GM21825 (cell line): ENCODE measurements at regions not wholly inside any gene's neighbourhood (a gene's known extent, or its start where the extent isn't known, plus 50 kb on each side); places are given as distances from the start of the nearest gene placed in this dataset.
"Not testable (repeated sequence)": the region's sequence is repeated elsewhere in the genome, so short reads cannot be mapped to it uniquely, and the experiment has no call there.

ENCODE experiments used
- ATAC-seq: cut with Tn5 transposase; IDR thresholded peaks from one replicate; pipeline ENCODE4 v1.9.1; 2021; ENCODE audit warnings: mild to moderate bottlenecking, moderate library complexity; ENCODE audit not compliant: unreplicated experiment

DNA sequence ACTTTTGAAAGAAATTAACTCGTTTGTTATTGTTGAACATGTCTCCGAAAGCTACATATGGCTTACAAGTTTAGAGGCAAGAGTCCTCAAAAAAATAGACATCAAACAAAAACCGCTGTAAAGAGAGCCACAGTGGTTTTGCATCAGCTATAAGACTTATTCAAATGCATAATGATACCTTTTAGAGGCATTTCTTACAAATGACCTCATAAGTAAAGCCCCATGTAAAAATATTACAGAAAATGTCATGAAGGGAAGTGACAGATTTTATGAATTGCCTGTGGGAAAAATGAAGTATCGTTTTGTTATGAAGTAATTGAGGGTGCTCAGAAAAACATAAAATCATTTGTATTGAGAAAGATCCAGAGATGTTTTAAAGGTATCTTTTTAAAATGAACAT is 598.0 kb downstream of the NXPH1 start:
- no peak for ATAC-seq

DNA sequence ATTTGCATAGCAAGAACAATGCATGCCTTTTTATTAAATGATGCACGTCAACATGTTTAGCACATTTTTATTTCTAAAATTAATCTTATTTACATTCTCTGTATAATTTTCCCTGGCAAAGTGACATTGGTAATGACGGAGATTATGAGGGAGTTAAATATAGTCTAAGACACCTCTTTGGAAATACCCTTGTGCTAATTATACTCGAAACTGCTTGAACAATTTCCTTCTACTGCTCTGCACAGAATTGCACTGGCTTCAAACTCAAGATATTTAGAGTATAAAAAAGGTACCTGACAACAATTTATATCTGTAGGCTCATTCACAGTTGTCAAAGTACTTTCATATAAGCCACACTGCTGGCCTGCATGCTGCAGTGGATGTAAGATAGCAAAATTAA is 602.7 kb downstream of the NXPH1 start:
- ATAC-seq, result no peak

DNA sequence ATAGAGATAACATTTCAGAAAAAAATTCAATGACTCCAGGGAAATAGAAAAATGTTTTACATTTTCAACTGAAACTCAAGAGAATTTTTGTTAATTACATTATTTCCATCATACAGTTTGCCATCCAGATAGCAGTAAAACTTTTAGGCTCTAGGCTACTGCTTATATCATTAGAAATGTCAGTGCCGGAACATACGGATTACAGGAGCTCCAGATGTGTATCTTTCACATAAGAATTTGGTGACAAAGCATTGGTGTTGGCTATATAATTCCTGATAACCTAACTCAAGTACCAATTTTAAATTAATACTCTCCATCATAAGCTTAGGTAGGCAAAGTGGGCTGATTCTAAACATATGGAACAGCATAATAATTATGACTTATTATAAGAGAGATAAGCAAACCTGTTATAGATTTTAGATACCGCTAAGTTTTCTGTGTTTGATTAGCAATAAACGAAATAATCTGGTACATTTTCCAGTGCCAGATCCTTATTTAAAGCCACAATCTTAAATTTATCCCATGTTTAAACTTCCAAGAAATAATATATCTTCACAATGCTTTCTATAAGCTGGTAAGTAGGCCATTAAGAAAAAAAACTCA is 637.9 kb downstream of the NXPH1 start:
- no peak for ATAC-seq

DNA sequence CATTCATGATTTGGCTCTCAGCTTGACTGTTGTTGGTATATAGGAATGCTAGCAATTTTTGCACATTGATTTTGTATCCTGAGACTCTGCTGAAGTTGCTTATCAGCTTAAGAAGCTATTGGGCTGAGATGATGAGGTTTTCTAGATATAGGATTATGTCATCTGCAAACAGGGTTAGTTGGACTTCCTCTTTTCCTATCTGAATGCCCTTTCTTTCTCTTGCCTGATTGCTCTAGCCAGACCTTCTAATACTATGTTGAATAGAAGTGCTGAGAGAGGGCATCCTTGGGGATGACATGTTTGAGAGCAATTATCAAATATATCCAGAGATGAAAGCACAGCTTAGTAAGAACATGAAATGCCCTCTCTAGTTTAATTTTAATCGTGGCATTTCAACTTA is 642.4 kb downstream of the NXPH1 start:
- not testable (repeated sequence) for ATAC-seq

DNA sequence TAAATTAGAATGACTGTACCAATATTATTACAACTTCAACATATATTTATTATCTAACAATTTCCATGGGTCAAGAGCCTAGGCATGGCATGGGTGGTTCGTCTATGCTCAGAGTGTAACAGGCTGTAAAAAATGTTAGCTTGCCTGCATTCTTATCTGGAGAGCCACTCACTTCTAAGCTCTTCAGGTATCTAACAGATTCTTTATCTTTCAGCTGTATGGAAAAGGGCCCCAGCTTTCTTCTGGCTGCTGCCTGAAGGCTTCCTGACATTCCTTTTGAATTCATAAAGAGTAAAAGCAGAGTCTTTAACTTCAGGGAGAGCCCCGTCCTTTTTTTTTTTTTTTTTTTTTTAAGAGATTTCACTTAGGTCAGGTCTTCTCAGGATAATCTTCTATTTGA is 648.8 kb downstream of the NXPH1 start:
- no peak for ATAC-seq

DNA sequence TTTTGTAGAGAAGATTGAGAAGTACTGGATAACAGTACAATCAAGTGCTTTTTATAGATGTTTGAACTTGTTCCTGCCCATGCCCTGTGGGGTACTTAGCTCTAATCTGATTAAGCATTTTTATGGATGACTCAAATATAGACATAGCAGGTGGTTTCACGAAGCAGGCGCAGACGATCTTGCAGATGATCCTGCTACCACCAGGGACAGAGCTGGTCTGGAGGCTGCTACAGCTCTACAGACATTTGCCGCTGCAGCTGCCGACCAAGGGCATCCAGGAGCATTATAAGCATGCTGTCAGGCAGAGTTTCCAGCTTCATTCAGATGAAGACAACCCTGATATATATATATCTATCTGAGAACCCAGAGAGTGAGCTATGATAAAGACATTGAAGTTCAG is 650.4 kb downstream of the NXPH1 start:
- ATAC-seq, result no peak

DNA sequence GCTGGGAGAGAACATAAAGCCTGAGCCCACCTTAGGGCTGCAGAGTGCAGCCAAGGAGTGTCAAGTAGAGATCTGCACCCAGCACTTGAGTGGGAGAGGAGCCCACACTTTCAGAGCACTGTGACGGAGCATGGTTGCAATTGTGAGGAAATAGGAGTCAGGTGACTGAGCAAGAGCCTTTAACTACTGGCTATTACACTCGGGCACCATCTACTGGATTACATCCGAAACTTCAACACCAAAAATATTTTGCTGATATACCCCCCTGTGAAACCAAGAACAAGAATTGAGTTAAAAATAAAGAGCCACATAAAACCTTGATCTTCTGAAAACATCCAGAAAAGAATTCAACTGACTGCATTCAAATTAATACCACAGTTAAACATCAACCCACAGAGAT is 657.9 kb downstream of the NXPH1 start:
- no peak for ATAC-seq

DNA sequence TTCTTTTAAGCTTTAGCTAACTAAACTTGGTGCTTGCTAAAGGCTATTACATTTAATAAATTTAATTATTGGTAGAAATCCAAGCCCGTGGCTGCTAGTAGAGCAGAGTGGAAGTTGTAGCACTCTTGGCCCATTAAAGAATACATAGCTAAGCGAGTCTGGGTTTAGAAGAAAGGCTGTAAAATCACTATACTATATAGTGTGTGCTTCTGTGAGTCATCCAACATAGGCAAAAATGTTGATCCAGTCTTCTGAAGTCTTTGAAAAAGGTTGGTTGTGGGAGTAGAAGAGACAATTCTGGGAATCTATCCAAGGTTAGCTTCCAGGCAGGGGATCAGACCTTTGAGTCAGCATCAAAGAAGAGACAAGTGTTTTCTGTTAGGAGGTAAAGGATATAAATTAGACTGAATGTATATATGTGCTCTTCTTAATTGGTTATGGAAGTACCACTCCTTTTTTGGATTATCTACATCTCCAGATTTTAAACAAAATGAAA is 664.2 kb downstream of the NXPH1 start:
- no peak for ATAC-seq

DNA sequence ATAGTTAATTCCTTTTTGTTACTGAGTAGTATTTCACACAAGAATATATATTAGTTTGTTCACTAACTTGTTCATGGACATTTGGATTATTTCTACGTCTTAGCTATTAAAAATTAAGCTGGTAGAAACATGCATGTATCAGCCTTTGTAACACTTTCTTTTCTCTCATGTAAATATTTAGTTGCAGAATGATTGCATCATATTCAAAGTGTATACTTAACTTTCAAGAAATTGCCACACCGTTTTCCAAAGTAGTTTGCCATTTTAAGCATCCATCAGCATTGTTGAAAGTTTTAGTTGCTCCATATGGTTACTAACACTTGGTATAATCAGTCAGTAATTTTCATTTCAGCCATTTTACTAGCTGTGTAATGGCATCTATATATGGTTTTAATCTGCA is 666.9 kb downstream of the NXPH1 start:
- ATAC-seq, result no peak

DNA sequence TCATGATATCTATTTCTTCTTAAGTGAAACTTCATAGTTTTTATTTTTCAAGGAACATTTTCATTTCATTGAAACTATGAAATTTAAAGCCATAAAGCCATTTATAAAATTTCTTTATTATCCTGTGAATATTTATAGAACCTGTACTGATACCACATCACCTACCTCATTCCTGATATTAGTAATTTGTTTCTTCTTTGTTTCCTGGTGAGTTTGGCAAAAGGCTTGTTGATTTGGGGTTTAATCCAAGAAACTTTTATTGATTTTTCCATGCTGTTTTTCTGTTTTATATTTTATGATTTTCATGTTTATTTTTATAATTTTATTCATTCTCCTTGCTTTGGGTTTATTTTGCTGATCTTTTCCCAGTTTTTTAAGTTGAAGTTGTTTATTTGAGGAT is 669.4 kb downstream of the NXPH1 start:
- no peak for ATAC-seq

DNA sequence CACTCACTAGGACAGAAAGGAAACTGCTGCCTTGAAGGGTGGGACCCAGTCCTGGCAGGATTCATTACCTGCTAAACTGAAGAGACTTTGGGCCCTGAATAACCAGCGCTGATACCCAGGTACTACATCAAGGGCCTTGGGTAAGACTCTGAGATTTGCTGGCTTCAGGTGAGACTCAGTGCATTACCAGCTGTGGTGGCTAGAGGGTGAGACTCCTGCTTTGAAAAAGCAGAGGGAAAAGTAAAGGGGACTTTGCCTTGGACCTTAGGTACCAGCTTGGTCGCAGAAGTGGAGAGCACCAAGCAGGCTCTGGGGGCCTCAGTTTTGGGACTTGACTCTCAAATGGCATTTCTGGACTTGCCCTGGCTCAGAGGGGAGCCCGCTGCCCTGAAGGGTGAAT is 673.3 kb downstream of the NXPH1 start:
- ATAC-seq, result no peak

DNA sequence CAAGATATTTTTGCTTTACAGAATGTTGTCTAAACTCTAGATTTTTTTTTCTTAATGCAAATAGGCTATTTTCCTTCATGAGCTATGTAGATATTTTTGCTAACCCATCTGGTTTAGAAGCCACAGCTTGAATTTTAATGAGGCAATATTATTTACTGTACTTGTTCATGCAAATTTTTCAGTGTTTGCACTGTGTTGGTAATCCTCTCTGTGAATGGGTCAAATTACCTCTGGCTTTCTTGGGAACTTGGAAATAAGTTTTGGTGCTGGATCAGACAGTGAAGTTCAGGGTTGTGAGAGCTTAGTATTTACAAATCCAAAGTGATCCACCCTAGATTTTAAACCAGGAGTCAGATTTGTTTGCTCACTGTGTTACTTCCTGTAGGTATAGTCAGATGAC is 686.9 kb downstream of the NXPH1 start:
- ATAC-seq, result no peak

DNA sequence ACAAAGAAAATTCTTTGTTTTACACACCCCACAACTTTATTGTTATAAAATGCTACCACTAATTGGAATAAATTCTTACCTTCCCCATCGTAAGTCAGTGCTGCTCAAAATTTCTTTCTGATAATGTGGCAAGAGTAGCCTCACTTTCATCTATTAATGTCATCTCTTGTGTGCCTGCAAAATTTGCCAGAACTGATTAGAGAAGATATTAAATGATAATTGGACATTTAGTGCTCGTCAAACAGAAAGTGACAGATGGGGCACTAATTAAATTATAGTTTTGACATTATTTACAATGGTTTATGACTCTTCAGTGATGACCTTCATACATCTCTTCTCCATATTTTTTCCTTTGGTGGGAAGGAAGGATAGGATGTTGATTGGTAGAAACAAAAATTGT is 690.9 kb downstream of the NXPH1 start:
- no peak for ATAC-seq

DNA sequence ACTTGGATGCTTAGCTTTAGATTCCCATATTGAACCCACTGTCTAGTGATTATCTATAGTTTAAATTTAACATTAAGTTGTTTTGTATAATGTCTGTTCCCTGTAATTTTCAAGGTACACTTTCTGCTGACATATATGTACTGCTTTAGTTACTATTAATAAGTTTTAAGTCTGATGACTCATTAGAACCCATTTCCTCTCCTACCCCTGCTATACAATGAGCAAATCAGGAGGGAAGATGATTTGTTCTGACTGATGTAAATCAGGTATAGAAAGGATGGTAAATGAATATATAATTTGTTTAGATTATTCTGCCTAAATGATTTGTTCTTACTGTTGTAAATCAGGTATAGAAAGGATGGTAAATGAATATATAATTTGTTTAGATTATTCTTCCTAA is 691.8 kb downstream of the NXPH1 start:
- no peak for ATAC-seq

DNA sequence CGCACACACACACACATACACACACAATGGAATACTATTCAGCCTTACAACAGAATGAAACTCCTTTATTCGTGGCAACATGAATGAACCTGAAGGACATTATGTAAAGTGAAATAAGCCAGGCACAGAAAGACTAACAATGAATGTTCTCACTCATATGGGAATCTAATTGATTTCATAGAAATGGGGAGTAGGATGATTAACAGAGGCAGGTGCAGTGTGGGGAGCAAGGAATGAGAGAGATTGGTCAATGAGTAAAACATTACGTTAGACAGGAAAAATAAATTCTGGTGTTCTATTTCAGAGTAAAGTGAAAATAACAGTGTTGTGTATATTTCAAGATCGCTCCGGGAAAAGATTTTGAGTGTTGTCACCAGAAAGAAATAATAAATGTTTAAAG is 694.5 kb downstream of the NXPH1 start:
- no peak for ATAC-seq

DNA sequence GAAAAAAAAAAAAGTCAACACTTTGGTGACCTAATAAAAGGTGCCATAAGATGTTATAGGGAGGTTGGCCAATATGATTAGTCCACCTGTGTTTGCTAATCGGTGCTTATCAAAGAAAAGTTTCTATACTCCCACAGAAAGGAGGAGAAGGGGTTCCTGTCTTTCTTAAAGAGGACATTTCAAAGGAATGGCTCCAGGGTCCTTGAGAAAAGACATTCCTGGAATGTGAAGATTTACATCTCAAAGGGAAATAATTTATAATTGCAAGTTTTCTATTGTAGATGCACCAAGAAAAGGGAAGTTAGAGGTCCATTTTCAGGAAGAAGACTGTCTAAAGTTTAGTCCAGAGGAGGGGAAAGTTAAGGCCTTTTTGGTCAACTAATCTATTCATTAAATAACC is 715.3 kb downstream of the NXPH1 start:
- ATAC-seq, result no peak

DNA sequence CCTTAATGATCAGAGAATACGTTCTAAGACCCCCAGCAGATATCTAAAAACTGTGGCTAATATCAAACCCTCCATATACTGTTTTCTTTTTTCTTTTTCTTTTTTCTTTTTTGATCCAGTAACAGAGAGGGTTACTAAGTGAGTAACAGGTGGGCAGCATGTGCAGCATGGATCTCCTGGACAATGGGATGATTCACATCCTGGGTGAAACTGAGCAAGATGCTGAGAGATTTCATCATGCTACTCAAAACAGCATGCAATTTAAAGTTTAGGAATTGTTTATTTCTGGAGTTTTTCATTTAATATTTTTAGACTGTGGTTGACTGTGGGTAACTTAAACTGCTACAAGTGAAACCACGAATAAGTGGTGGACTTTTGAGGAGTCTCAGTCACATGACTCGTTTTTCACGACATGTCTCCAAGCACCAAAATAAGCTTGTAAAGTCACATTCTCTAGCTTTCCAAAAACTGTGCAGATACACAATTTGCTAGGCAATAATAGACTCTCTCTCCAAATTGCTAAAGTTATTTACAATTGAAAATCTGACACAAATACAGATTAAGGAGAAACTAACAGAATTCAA is 716.2 kb downstream of the NXPH1 start:
- no peak for ATAC-seq

DNA sequence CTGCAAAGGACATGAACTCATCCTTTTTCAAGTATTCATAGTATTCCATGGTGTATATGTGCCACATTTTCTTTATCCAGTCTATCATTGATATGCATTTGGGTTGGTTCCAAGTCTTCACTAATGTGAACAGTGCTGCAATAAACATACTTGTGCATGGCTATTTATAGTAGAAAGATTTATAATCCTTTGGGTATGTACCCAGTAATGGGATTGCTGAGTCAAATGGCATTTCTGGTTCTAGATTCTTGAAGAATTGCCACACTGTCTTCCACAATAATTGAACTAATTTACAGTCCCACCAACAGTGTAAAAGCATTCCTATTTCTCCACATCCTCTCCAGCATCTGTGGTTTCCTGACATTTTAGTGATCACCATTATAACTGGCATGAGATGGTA is 730.3 kb downstream of the NXPH1 start:
- ATAC-seq, result not testable (repeated sequence)

DNA sequence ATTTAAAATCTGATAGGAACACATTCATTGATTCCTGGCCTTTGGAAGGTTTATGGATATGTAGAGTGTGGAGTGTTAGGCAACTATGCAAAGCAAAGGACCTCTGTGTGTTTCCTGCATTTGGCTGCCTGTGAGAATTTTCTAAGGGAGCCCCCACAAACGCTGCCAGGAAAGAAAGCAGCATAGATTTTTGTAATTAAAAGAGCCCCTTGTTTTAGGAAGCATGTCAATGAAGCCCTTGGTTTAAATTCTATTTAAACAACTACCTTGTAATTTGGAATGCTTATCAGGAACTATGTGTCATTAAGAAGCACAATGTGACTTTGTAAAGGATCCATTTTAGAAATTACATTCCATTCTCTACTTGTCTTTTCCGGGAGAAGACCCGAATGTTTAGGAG is 742.5 kb downstream of the NXPH1 start:
- no peak for ATAC-seq

DNA sequence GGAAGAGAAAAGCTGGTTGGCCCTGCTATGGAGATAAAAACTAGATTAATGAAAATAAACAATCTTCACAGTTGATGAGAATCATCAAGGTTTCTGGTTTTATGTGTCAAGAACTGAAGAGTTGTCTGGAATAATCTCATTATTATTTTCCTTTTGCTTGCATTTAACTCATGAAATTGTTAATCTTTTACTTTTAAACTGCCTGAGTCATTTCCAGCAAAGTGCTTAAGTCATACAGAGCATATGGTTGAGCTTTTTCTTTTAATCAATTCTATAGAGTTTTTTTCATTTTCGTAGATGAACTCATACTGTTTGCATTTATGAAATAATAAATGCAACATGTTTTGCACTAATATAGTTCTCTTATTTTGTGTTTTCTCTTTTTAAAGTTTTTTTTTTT is 747.9 kb downstream of the NXPH1 start:
- ATAC-seq, result no peak

DNA sequence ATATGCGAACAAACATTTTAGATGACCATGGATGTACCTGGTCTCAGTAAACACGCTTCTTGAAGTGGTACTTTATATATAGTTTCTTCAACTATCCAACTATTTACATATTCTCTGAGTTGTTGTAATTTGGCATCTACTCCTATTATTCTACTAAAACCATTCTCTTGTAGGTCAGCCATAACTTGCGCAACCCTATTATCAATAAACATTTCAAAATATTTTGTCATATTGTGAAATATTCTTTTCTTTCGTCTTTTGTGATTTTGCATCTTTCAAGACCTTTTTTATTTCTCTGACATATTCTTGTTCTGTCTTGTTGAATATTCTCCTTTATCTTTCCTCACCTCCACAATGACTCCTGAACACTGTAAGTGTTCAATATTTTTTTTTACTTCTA is 753.3 kb downstream of the NXPH1 start:
- ATAC-seq, result no peak

DNA sequence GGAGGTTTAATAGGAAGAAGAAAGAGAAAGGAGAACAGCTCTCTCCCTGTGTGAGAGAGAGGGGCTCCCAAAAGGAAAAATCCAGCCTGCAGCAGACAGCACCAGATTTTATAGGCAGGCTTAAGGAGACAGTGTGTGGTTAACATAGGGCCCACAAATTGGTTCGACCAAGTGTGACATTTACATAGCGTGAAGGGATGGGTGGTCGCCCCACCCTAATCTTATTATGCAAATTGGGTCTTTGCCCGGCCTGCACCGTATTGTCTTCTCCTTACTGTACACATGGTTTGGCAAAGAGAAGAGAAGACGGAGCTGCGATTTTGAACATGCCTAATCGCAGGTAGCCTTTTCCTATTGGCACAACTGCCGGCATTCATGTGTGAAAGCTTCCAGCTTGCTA is 756.3 kb downstream of the NXPH1 start:
- no peak for ATAC-seq

DNA sequence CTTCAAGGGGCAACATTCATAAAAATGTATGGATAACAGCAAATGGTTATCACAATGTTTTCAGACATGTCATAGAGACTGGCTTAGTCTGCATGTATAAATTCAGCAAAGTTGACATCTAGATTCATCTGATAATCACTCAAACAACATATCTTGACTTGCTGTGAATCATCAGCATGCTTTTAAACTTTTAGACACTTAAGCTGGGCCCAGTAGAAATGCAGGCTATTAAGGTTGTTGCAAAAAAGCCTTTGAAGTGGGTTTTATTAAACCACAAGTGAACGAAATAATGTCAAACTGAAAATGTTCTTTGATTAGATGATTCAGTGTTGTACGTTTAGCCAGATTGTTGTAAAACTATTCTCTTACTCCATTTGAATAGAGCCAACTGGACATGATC is 759.6 kb downstream of the NXPH1 start:
- no peak for ATAC-seq
